Activated CD4-positive, alpha-beta T cell treated with anti-CD3 and anti-CD28 coated beads, Interleukin-2, amount 50 U/mL, for 24 hours (primary cell): ENCODE measurements at regions not wholly inside any gene's neighbourhood (a gene's known extent, or its start where the extent isn't known, plus 50 kb on each side); places are given as distances from the start of the nearest gene placed in this dataset.
A peak's percentile ranks its signal among the peaks of the same experiment; 100 is the strongest.
"Not testable (repeated sequence)": the region's sequence is repeated elsewhere in the genome, so short reads cannot be mapped to it uniquely, and the experiment has no call there.

Experiments
- DNase-seq, 2 donors: peaks; one replicate each; pipeline ENCODE4 v3.0.0-alpha.2; 2020; ENCODE audit warnings: low read depth in 1 of 2, low spot score in 1 of 2

DNA sequence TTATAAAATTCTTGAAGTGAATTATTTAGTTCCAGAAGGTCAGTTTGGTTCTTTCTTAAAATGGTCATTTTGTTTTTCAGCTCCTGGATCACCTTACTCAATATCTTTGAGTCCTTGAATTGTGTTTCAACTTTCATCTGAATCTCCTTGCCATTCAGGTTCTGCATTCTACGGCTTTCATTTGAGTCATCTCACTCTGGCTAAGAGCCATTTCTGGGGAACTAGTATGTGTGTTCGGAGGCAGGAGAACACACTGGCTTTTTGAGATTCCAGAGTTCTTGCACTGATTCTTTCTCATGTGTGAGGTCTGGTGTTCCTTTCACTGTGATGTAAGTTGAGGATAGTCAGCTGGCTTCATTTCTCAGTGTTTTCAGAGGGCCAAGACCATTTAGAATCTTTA is 708.4 kb upstream of the FRG1 start:
- DNase-seq: no peak

DNA sequence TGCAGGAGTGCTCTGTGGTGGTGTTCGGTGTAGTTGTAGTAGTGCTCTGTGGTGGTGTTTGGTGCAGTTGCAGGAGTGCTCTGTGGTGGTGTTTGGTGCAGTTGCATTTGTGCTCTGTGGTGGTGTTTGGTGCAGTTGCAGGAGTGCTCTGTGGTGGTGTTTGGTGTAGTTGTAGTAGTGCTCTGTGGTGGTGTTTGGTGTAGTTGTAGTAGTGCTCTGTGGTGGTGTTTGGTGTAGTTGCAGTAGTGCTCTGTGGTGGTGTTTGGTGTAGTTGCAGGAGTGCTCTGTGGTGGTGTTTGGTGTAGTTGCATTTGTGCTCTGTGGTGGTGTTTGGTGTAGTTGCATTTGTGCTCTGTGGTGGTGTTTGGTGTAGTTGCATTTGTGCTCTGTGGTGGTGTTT is 706.9 kb upstream of the FRG1 start:
- DNase-seq: peak in 1 of 2 donors; percentile 18

DNA sequence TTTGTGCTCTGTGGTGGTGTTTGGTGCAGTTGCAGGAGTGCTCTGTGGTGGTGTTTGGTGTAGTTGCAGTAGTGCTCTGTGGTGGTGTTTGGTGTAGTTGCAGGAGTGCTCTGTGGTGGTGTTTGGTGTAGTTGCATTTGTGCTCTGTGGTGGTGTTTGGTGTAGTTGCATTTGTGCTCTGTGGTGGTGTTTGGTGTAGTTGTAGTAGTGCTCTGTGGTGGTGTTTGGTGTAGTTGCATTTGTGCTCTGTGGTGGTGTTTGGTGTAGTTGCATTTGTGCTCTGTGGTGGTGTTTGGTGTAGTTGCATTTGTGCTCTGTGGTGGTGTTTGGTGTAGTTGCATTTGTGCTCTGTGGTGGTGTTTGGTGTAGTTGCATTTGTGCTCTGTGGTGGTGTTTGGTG is 705.7 kb upstream of the FRG1 start:
- peak in 1 of 2 donors; percentile 16 for DNase-seq

DNA sequence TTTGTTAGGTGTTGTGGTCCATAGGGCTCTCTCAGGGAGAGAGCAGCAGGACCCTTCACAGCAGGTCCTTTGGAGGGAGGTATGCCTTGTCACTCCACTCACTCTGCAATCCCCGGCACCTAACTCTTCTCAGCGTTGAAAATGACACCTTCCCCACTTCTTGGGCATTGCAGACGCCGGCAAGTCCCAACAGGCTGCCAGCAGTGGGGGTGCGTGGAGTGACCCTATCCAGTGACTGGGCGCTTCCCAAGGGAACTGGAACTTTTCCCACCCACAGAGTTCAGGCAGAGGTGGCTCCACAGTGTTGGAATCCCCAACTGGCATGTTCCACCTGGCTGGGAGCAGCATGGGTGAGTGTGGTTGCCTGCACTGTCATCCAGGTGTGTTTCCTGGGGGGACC is 705.1 kb upstream of the FRG1 start:
- no peak for DNase-seq

DNA sequence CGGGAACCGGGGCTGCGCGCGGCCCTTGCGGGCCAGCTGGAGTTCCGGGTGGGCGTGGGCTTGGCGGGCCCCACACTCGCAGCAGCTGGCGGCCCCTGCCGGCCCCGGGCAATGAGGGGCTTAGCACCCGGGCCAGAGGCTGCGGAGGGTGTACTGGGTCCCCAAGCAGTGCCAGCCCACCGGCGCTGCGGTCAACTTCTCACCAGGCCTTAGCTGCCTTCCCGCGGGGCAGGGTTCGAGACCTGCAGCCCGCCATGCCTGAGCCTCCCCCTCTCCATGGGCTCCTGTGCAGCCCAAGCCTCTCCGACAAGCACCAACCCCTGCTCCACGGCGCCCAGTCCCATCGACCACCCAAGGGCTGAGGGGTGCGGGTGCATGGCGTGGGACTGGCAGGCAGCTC is 704.4 kb upstream of the FRG1 start:
- not testable (repeated sequence) for DNase-seq

DNA sequence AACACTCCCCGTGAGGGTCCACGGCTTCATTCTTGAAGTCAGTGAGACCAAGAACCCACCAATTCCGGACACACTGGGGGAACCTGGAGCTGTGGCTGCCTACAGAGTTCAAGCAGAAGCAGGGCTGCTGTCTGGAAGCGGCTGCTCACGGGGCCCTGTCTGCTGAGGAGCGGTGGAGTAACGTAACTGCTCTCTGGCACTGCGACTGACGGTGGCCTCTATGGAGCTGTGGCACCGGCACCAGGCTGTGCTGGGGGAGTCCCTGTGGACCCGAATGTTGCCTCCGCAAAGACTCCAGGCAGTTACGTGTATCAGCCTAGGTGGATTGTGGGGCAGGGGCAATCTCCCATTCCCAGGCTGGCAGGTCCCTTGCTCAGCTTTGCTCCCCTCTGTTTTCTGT is 703.3 kb upstream of the FRG1 start:
- no peak for DNase-seq

DNA sequence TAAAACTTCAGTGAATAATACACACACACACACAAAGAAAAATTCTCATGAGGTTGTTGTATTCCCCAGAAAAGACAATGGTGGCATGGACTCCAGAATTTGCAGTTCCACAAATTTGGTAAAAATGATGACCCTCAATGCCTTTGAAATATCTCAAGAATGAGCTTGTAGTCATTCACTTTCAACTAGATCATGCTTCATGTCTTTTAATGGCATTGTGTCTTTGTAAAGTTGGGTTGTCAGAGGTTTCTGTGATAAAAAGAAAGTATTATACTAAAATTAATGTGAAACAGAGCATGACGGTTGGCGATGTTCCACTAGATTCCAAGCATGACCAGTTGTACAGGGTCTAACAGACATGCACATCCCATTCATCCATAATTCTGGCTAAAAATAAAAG is 685.0 kb upstream of the FRG1 start:
- DNase-seq: no peak

DNA sequence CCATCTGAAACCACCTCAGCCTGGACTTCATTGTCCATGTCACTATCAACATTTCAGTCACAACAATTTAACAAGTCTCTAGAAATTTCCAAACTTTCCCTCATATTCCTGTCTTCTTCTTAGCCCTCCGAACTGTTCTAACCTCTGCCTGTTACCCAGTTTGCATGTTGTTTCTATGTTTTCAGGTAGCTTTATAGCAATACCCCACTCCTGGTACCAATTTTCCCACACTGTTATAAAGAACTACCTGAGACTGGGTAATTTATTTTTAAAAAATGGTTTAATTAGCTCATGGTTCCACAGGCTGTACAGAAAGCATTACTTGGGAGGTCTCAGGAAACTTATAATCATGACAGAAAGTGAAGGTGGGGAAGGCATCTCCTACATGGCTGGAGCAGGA is 679.2 kb upstream of the FRG1 start:
- no peak for DNase-seq

DNA sequence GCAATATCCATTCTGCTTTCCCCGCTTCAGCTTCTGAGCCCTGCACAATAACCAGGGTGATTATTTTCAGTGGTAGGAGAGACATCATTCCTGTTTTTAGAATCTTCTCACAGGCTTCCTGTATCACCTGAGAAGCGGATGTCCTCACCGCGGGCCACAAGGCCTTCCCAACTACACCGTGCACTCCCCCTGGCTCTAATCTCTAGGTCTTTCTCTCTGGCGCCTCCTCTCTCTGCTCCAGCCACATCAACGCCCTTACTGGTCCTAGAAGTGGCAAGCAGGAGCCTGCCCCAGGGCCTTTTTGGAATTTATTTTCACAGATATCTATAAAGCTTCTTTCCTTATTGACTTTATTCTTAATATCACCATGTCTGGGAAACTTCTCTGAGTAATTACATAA is 675.2 kb upstream of the FRG1 start:
- DNase-seq: no peak

DNA sequence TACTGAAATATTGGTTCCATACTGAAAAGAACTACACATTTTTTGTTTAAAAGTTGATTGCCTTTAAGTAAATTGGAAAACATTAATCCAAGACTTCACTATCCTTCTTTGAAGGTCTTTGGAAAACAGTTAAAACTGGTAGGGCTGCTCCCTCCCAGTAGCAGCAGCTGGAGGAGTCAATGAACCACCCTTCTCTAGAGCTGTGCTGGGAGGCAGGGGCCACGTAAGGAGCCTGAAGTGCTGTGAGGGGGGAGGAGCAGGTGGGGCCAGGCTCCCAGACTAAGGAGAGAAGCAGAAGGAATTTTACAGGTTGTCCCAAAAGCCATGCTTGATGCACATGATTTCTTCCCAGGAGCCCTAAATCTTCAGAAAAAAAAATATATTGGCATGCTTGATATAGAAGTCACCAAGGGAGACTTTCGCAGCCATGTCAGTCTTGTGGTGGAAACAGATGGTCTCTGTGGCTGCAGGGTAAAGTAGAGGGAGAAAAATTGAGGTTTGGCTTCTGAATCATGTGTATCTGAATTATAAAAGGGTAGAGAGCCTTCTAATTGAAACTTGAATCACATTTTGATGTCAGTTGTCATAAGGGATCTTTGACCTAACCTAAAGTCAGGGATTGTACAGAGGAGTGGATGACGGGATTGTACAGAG is 673.2 kb upstream of the FRG1 start:
- DNase-seq: no peak

DNA sequence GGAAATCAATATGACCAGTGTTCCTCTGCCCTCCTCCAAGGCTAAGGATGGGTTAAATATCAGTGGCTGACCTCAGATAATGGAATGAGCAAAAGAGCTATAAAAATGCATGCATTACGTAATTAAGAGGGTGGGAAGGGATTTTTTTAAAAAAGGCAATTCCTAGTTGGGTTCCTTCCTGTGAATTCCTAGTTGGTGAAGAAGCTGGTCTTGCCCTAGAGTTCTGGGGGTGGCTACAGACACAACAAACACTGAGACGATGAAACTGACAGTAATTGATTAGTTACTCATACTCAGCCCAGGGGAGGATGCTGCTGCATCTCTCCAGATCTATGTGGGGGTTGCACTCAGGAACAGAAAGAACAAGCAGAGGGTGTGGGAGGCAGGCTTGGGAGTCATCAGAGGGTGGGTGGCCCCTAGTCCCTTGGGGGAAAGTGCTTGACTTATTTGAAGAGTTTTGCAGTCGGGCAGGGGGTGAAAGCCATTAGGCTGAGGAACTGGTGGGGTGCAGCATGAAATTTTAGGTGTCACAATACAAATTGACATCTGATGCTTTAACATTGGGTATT is 662.0 kb upstream of the FRG1 start:
- DNase-seq: no peak

DNA sequence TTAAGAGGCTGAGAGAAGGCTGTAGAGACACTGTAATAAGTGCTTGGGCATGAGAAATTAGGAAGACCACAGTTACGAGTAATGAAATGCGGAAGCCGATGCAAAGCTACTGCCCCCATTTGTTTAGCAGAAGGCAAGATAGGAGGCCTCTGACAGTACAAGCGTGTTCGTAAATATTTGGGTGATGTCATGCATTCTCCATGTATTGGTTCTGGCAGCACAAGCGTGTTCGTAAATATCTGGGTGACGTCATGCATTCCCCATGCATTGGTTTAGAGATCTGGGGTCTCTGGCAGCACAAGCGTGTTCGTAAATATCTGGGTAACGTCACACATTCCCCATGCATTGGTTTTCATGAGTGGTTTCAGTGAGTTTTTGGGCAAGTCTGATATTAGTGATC is 661.5 kb upstream of the FRG1 start:
- DNase-seq: no peak

DNA sequence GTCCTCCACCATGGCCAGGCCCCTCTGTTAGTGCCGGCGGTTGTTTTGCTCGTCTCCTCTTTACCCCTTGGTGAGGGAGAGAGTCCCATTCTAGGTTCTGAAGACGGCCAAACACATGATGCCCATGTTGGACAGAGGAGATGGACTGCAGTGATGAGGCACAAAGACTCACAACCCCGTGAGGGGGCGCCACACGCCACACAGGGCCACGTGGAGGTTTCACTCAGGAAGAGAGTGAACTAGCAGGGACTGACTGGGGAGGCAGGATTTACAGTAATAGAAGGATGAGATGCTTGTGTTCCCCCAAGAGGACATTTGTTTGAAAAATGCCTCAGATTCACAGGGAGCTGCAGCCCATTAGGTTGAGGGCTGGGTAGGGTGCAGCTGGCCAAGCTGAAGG is 655.3 kb upstream of the FRG1 start:
- no peak for DNase-seq

DNA sequence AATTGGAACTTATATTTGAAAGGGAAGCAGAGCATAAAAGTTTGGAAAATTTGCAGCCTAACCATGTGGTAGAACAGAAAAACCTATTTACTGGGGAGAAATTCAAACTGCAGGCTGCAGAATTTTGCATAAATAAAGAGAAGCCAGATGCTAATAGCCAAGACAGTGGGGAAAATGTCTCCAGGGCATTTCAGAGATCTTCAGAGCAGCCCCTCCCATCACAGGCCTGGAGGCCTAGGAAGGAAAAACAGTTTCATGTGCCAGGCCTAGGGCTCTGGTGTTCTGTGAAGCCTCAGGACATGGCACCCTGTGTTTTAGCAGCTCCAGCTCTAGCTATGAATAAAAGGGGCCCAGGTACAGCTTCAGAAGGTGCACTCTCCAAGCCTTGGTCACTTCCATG is 648.7 kb upstream of the FRG1 start:
- no peak for DNase-seq

DNA sequence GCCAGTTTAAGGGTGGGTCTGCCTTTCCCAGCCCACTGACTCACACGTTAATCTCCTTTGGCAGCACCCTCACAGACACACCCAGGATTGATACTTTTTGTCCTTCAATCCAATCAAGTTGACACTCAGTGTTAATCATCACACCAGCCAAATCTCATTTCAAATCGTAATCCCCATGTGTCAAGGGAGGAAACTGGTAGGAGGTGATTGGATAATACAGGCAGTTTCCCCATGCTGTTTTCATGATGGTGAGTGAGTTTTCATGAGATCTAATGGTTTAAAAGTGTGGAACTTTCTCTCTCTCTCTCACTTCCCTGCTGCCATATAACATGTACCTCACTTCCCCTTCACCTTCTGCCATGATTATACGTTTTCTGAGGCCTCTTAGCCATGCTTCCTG is 647.2 kb upstream of the FRG1 start:
- no peak for DNase-seq

DNA sequence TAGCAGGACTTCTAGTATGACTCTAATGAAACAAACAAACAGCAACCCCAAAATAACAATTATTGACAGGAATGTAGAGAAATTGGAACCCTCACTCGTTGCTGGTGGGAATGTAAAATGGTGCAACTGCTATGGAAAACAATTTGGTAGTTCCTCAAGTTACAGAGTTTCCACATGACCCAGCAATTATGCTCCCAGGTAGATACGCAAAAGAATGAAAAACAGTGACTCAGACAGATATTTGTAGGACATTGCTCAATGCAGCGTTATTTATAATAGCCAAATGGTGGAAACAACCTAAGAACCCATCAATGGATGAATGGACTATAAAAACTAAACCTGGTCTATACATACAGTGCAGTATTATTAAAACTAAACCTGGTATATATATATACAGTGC is 646.1 kb upstream of the FRG1 start:
- no peak for DNase-seq

DNA sequence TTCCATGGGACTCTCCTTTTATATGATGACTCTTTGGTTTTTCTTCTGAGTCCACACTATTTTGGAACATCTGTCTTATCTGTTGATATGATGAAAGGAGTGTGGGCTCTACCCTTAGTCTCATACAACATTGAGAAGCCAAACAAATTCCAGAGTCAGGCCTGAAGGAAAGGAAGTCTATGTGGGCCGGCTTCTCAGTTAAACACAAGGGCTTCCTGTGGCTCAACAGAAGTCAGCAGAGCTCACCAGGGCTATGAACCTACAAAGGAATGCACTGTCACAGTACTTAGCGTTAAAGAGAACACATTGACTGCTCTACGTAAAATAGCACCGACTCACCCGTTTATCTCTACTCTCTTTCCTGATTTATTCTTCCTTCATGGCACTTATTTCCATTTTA is 641.0 kb upstream of the FRG1 start:
- DNase-seq: no peak

DNA sequence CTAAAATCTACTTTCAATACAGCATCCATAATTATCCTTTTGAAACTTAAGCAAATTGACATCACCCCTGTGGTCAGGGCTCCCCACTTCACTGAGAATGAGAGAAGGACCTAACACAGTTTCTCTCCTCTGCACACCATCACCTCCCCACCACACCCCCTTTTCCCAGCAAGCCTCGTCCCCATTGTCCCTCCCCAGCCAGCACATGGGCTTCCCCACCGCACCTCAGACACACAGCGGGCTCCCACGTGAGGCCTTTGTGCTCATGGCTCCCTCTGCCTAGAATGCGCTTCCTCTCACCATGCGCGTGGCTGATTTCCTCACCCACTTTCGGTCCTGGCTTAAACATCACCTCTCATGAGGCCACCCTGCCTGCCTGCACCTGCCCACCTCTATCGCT is 639.0 kb upstream of the FRG1 start:
- DNase-seq: no peak

DNA sequence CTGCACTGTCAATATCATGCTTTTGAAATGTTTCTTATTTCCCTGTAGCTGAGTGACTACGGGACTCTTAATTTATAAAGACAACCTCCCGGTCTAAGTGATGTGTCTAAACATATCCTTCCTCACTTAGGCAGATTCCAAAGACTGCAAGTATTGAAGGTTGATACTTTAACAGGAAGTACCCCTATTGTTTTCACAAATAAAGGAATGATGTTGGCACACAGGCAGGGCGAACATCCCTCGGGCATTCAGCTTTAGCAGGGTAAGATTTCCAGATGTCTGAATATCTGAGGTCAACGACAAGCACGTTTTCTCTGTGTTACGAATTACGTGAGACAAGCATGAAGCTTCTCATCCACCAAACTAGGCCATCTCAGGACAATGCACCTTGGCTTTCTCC is 638.0 kb upstream of the FRG1 start:
- DNase-seq: no peak

DNA sequence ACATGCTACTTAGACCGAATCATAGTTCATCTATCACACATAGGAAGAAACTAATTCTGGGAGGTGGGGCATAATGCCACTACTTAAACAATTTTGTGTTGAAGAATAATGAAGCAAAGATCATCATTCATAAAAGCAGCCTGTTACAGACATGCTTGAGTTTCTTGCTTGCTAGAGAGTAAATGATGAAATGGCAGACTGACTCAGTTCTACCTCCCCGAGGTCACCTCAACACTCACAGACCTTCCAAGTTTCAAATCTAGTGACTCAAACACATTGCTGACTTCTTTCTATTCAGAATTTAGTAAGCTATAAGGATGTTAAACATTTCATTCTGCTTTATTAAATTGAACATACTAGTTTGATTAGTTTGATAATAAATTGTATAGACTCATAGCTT is 636.5 kb upstream of the FRG1 start:
- no peak for DNase-seq

DNA sequence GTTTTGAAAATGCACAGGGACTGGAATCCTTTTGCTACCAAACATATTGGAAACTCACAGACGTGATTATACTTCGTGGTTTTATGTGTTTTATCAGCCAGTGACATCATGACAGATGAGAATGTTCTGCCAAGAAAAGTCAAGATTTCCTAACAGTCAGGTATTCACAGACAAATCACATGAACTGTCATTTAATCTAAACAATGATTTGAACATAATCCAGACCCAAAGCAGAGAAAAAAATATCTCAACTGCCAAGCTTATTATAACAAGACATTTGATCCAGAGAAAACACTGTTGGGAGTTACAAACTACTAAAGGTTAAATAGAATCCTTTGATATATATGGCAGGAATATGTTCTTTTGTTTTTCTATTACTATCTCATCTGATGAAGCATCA is 635.9 kb upstream of the FRG1 start:
- no peak for DNase-seq

DNA sequence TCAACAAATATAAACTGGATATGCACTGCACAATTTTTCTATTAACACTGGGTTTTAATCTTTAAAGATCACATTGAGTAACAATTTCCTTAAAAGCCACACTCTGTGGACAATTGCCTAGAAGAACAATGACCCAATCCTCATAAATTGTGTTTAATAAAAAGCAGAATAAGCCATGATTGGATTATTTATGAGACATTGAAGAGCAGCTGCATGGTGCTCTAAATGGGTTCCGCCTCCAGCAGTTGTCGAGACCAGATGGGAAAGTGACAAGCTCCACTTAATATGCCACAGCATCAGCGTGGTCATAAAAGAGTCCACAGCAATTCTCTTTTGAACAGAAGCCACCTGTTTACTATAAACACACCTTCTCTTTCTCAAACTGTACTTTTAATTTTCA is 635.2 kb upstream of the FRG1 start:
- DNase-seq: no peak

DNA sequence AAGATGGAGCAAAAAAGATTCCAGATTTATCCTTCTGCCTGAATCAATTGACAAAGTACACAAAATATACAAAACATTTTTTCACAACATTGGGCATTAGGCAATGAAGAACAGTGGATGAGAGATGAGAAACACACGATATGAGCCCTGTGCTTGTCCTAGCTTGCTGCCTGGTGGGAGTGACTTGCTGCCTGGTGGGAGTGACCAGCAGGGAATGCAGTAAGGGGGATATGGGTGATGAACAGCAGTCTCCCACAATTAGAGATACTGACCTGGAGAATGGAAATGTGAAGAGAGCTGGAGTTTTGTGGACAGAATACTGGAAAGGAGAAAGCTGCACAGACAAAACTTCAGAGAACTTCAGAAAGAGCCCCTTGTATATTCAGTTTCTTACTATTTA is 629.4 kb upstream of the FRG1 start:
- DNase-seq: no peak

DNA sequence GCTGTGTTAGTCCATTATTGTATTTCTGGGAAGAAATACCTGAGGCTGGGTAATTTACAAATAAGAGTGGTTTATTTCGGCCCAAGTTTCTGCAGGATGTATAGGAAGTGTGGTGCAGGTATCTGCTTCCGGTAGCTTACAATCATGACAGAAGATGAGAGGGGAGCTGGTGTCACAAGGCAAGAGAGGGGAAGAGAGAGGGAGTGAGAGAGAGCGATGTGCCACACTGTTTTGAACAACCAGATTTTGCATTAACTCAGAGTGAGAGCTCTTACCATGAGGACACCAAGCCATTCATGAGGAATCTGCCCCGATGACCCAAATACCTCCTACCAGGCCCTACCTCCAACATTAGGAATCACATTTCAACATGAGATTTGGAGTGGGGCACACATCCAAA is 627.6 kb upstream of the FRG1 start:
- DNase-seq: no peak
